Smooth muscle cell (in vitro differentiated cells): ENCODE measurements at regions not wholly inside any gene's neighbourhood (a gene's known extent, or its start where the extent isn't known, plus 50 kb on each side); places are given as distances from the start of the nearest gene placed in this dataset.
A peak's percentile ranks its signal among the peaks of the same experiment; 100 is the strongest.

Experiments used
- DNase-seq: peaks from one replicate; lab custom pipeline; 2025; ENCODE audit not compliant: unreplicated experiment; lab: John Stamatoyannopoulos, UW
- H2AFZ ChIP-seq: fragments of 200-600 bp; sonication (generic); 2 replicates; pipeline ENCODE4 v1.6.0; 2016; ENCODE audit warnings: antibody characterized with exemption, low read depth, mild to moderate bottlenecking
- H3F3A ChIP-seq: fragments of 200-600 bp; sonication (generic); 2 replicates; pipeline ENCODE4 v1.6.0; 2017; ENCODE audit warnings: antibody characterized with exemption, low read depth
- H3K27ac ChIP-seq: fragments of 200-600 bp; sonication (generic); 2 replicates; pipeline ENCODE4 v1.5.1; 2016; ENCODE audit warnings: low read depth, mild to moderate bottlenecking
- H3K27me3 ChIP-seq: fragments of 200-600 bp; sonication (generic); 2 replicates; pipeline ENCODE4 v1.6.1; 2016; ENCODE audit warnings: low read depth, mild to moderate bottlenecking
- H3K36me3 ChIP-seq: fragments of 200-600 bp; sonication (generic); 2 replicates; pipeline ENCODE4 v1.5.1; 2016; ENCODE audit warnings: low read depth
- H3K4me1 ChIP-seq: fragments of 200-600 bp; sonication (generic); 2 replicates; pipeline ENCODE4 v1.5.1; 2016; ENCODE audit warnings: low read depth
- H3K4me2 ChIP-seq: fragments of 200-600 bp; sonication (generic); 2 replicates; pipeline ENCODE4 v1.6.0; 2016; ENCODE audit warnings: mild to moderate bottlenecking
- H3K4me3 ChIP-seq: fragments of 200-600 bp; sonication (generic); 2 replicates; pipeline ENCODE4 v1.5.1; 2016; ENCODE audit warnings: mild to moderate bottlenecking
- H3K79me2 ChIP-seq: fragments of 200-600 bp; sonication (generic); 2 replicates; pipeline ENCODE4 v1.6.0; 2016; ENCODE audit warnings: low read depth, mild to moderate bottlenecking
- H3K9ac ChIP-seq: fragments of 200-600 bp; sonication (generic); 2 replicates; pipeline ENCODE4 v1.6.0; 2016; ENCODE audit warnings: low read depth
- H3K9me3 ChIP-seq: fragments of 200-600 bp; sonication (generic); replicated peaks from 2 replicates; pipeline ENCODE4 v1.5.1; 2016; ENCODE audit warnings: low read depth
- H4K20me1 ChIP-seq: fragments of 200-600 bp; sonication (generic); 2 replicates; pipeline ENCODE4 v1.6.0; 2016; ENCODE audit warnings: low read depth
- CTCF ChIP-seq: fragments of 200-600 bp; sonication (generic); IDR thresholded peaks from 2 replicates; pipeline ENCODE4 v1.5.1; 2017; ENCODE audit warnings: borderline replicate concordance, mild to moderate bottlenecking, antibody characterized with exemption; ENCODE audit not compliant: insufficient read depth, poor library complexity, severe bottlenecking
- WGBS: methylation state at CpG from one replicate; pipeline ENCODE4 v1.1.7; 2016; ENCODE audit warnings: low lambda C conversion rate; 5-methylcytosine and 5-hydroxymethylcytosine counted together

DNA sequence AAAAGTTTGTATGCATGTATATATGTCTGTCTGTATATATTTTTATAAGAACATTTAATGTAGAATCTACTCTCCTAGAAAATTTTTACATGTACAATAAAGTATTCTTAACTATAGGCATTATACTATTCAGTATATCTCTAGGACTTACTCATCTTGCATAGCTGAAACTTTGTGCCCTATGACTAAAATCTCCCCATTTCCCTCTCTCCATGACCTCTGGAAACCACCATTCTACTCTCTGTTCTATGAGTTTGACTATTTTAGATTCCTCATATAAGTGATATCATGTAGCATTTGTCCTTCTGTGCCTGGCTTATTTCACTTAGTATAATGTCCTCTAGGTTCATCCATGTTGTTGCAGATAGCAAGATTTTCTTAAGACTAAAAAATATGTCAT is 205.1 kb upstream of the SMLR1 start:
- no peak overlapping the region for H3K9ac ChIP-seq
- H3K27ac ChIP-seq, result no peak overlapping the region
- H3K4me2 ChIP-seq, result no peak overlapping the region
- no peak overlapping the region for H2AFZ ChIP-seq
- no peaks in the 10 kb centered on the region for H3K79me2 ChIP-seq
- no peak for DNase-seq
- TF ChIP-seq CTCF, result no peak
- H4K20me1 ChIP-seq, result no peaks in the 10 kb centered on the region
- H3K4me1 ChIP-seq, result peaks cover 33% of the 10 kb centered on the region
- H3K4me3 ChIP-seq, result no peak overlapping the region
- H3K27me3 ChIP-seq, result no peaks in the 10 kb centered on the region
- H3K9me3 ChIP-seq, result no peaks in the 10 kb centered on the region
- no peaks in the 10 kb centered on the region for H3K36me3 ChIP-seq
- peaks cover 39% of the 10 kb centered on the region for H3F3A ChIP-seq

DNA sequence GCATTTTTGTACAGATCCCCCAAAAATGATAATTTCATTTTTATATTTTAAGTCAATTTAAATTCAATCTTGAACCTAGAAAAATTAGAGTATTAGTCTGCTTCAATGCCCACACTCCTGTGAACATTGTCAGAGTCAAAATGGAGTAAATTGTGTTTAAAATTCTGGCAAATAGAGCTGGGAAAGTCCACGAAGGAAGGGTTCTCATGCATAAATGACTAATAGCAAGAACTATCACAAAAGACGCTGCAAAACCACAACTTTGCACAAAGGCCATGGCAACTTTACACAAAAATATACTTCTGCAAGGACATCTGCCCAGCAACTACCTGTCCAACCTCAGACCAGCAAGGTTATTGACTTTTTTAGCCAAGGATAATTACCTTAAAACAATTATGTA is 203.2 kb upstream of the SMLR1 start:
- WGBS, result 12% methylated on average over 2 of the region's 2 CpGs
- peak overlapping the region; percentile 25 for H3K4me2 ChIP-seq
- H3K4me3 ChIP-seq, result no peak overlapping the region
- peaks cover 14% of the 10 kb centered on the region for H3K4me1 ChIP-seq
- H3K36me3 ChIP-seq, result no peaks in the 10 kb centered on the region
- H4K20me1 ChIP-seq, result no peaks in the 10 kb centered on the region
- TF ChIP-seq CTCF, result no peak
- H2AFZ ChIP-seq, result no peak overlapping the region
- H3K27ac ChIP-seq, result peak overlapping the region; percentile 78
- H3K79me2 ChIP-seq, result no peaks in the 10 kb centered on the region
- H3K9ac ChIP-seq, result peak overlapping the region; percentile 4
- H3F3A ChIP-seq, result peaks cover 26% of the 10 kb centered on the region
- DNase-seq, result no peak
- H3K27me3 ChIP-seq, result no peaks in the 10 kb centered on the region
- no peaks in the 10 kb centered on the region for H3K9me3 ChIP-seq

DNA sequence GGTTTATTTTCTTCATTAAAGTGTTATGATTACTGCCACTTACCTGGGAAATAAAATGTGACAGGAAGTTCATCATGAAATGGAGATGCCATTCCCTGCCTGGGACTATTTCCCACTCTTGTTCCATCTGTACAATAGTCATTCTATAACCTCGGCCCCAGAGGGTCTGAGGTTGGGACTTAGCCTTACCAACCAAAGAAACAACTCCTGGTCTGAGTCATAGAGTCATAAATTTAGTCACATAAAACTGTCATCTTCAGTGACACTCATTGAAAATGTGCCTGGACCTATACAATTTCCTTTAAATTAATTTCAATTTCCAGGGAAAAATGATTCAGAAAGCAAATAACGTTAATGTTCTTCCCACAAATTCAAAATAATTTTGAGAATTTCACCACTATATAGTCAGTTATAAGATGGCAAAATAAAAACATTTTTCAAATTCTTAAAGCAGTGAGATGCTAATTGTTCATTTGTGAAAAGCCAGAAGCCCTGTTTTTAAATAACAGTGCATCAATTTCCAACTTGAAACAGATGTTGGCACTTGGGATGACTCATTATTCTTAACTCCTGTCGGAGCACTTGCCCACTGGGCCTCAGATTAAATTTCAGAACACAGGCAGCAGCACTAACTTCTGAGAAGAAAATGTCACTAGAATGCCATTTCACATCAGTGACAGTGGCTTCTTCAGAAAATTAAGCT is 201.2 kb upstream of the SMLR1 start:
- Histone ChIP-seq H3K27me3 (no peaks in the 10 kb centered on the region), H3F3A (peaks cover 17% of the 10 kb centered on the region), H3K9me3 (no peaks in the 10 kb centered on the region), H3K79me2 (no peaks in the 10 kb centered on the region), H4K20me1 (no peaks in the 10 kb centered on the region), H3K36me3 (no peaks in the 10 kb centered on the region), H3K4me3 (no peak overlapping the region), H3K27ac (peak overlapping the region; percentile 71), H3K9ac (no peak overlapping the region), H3K4me2 (peak overlapping the region; percentile 71), H2AFZ (no peak overlapping the region), H3K4me1 (peaks cover 14% of the 10 kb centered on the region)
- WGBS, result 21% methylated on average over 3 of the region's 3 CpGs
- DNase-seq, result no peak
- no peak for TF ChIP-seq CTCF

DNA sequence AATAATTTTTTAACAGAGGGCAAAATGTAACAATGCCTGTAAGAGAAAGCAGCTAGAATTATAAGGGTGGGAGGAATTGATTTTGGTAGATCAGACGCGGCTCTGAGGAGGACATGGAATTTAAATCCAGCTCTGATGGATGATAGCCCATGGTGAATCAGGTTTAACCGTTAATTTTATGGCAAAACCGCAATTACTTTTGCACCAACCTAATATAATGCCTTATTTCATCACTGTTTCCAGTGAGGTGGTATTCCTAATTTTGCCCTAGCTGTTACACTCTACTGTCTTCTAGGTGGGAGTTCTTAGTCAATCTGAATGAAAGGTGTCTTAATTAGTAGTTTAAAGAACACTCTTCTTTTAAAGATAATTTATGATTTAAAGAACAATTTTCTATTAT is 198.3 kb upstream of the SMLR1 start:
- H3K9me3 ChIP-seq, result no peaks in the 10 kb centered on the region
- no peak overlapping the region for H3K4me3 ChIP-seq
- no peak overlapping the region for H3K4me2 ChIP-seq
- no peaks in the 10 kb centered on the region for H3K27me3 ChIP-seq
- H3K4me1 ChIP-seq, result peaks cover 21% of the 10 kb centered on the region
- no peak overlapping the region for H2AFZ ChIP-seq
- no peaks in the 10 kb centered on the region for H4K20me1 ChIP-seq
- no peak overlapping the region for H3K9ac ChIP-seq
- H3K27ac ChIP-seq, result no peak overlapping the region
- H3F3A ChIP-seq, result peaks cover 17% of the 10 kb centered on the region
- TF ChIP-seq CTCF, result no peak
- DNase-seq, result no peak
- WGBS, result 97% methylated on average over 4 of the region's 4 CpGs
- no peaks in the 10 kb centered on the region for H3K79me2 ChIP-seq
- H3K36me3 ChIP-seq, result no peaks in the 10 kb centered on the region
